Pancreas (tissue), 10 donors: ENCODE measurements at regions not wholly inside any gene's neighbourhood (a gene's known extent, or its start where the extent isn't known, plus 50 kb on each side); places are given as distances from the start of the nearest gene placed in this dataset.

ENCODE experiments used
- ATAC-seq, 4 donors: fragments of 200-7000 bp; cut with Tn5 transposase; one replicate each; pipeline versions ENCODE4 v1.8.0 to v1.9.1; 2020; ENCODE audit warnings: mild to moderate bottlenecking in 4 of 4, moderate library complexity in 4 of 4
- DNase-seq, 6 donors: peaks; one replicate each; pipeline ENCODE4 v3.0.0-alpha.2; 2020
- FAIRE-seq: peaks from 2 replicates; lab custom pipeline; 2012; peaks lifted over from hg19 to GRCh38; lab: Jason Lieb, UNC
- H3K27ac ChIP-seq, 4 donors: fragments of 200-600 bp; sonication (generic); 1 replicate in 3 of 4; 2 replicates in 1 of 4; pipeline versions ENCODE4 v1.5.0 to v1.8.0; 2020
- H3K27me3 ChIP-seq, 4 donors: fragments of 200-600 bp; one replicate each; pipeline ENCODE4 v1.8.0; 2021
- H3K36me3 ChIP-seq, 3 donors: fragments of 200-600 bp; sonication (generic) in 1 of 3; one replicate each; pipeline versions ENCODE4 v1.5.0 to v1.8.0; 2020 to 2021
- H3K4me1 ChIP-seq, 3 donors: fragments of 200-600 bp; one replicate each; pipeline ENCODE4 v1.8.0; 2021
- H3K4me3 ChIP-seq, 4 donors: fragments of 200-600 bp; sonication (generic) in 2 of 4; one replicate each; pipeline versions ENCODE4 v1.5.0 to v1.8.0; 2020 to 2021
- H3K9me3 ChIP-seq, 4 donors: fragments of 200-600 bp; one replicate each; pipeline ENCODE4 v1.8.0; 2021
- CTCF ChIP-seq, 4 donors: fragments of 200-600 bp; sonication (generic) in 3 of 4; IDR thresholded peaks; one replicate each; pipeline versions ENCODE4 v1.5.0 to v1.8.0; 2021; ENCODE audit warnings: antibody characterized with exemption in 4 of 4
- WGBS, 2 donors: extraction: QIAGEN DNeasy Blood & Tissue Kit; methylation state at CpG; one replicate each; pipeline ENCODE4 v1.1.7; 2013; 5-methylcytosine and 5-hydroxymethylcytosine counted together
- intact Hi-C, 3 donors: fragments of 100-400 bp; cut with DNase I; formaldehyde crosslinking; loops; one replicate each; pipeline versions ENCODE4 v1.11.1 to v1.14.2; 2022
- donor health status: healthy with polysubstance abuse.
- donor health status: DM: no; HTN: no; CAD: no; lungs with moderate emphysema.
- donor health status: DM: no; HTN: no; CAD: no.
- donor health status: control.
- donor health status: control.
- donor health status: Bipolar disorder and iron deficiency.
- donor health status: DM: yes; HTN: yes; CAD: no.
- donor health status: DM: no; HTN: no; CAD: no.
- donor health status: DM: no; HTN: no; CAD: no.
- donor health status: DM: yes; HTN: yes; CAD: no.

GRCh38 chr1:195580988-195581387, 1027.3 kb downstream of the KCNT2 start:
- no peak overlapping the region for H3K27ac ChIP-seq
- no peak for FAIRE-seq
- no peak overlapping the region for H3K4me3 ChIP-seq
- no peaks in the 10 kb centered on the region for H3K36me3 ChIP-seq
- intact Hi-C loops = no loop called here
- H3K9me3 ChIP-seq = no peaks in the 10 kb centered on the region
- H3K4me1 ChIP-seq = no peaks in the 10 kb centered on the region
- no peak for DNase-seq
- TF ChIP-seq CTCF (IDR thresholded peaks at IDR 0.05) = peak in 2 of 4 donors; percentile 10 to 11
- WGBS, 2 donors = 48 to 64% methylated on average over 2 of the region's 2 CpGs
- H3K27me3 ChIP-seq = no peaks in the 10 kb centered on the region
- no peak for ATAC-seq

- TF ChIP-seq CTCF (IDR thresholded peaks at IDR 0.05) = no peak
- no peak overlapping the region for H3K4me3 ChIP-seq
- intact Hi-C loops = no loop called here
- WGBS, 2 donors = 22 to 34% methylated on average over 2 of the region's 2 CpGs
- FAIRE-seq = no peak
- no peaks in the 10 kb centered on the region for H3K27me3 ChIP-seq
- no peaks in the 10 kb centered on the region for H3K9me3 ChIP-seq
- DNase-seq = no peak
- H3K4me1 ChIP-seq = no peaks in the 10 kb centered on the region
- no peaks in the 10 kb centered on the region for H3K36me3 ChIP-seq
- no peak for ATAC-seq
- no peak overlapping the region for H3K27ac ChIP-seq
Observed at GRCh38 chr1:195577748-195578147, 1030.5 kb downstream of the KCNT2 start.

GRCh38 chr1:195576641-195577040, 1031.6 kb downstream of the KCNT2 start:
- no peak overlapping the region for H3K4me3 ChIP-seq
- no peak overlapping the region for H3K27ac ChIP-seq
- FAIRE-seq (no peak), DNase-seq (no peak), ATAC-seq (no peak)
- intact Hi-C loops = no loop called here
- H3K9me3 ChIP-seq = no peaks in the 10 kb centered on the region
- H3K36me3 ChIP-seq = no peaks in the 10 kb centered on the region
- H3K27me3 ChIP-seq = no peaks in the 10 kb centered on the region
- TF ChIP-seq CTCF (IDR thresholded peaks at IDR 0.05) = no peak
- no peaks in the 10 kb centered on the region for H3K4me1 ChIP-seq

GRCh38 chr1:195574511-195574910, 1033.7 kb downstream of the KCNT2 start:
- no peak for TF ChIP-seq CTCF (IDR thresholded peaks at IDR 0.05)
- H3K27ac ChIP-seq = no peak overlapping the region
- no peaks in the 10 kb centered on the region for H3K36me3 ChIP-seq
- DNase-seq = no peak
- ATAC-seq = no peak
- intact Hi-C loops = no loop called here
- H3K27me3 ChIP-seq = no peaks in the 10 kb centered on the region
- no peaks in the 10 kb centered on the region for H3K9me3 ChIP-seq
- no peak overlapping the region for H3K4me3 ChIP-seq
- no peaks in the 10 kb centered on the region for H3K4me1 ChIP-seq
- no peak for FAIRE-seq

- no peak for DNase-seq
- intact Hi-C loops = no loop called here
- WGBS, 2 donors = 46 to 57% methylated on average over 3 of the region's 3 CpGs
- H3K9me3 ChIP-seq = no peaks in the 10 kb centered on the region
- H3K4me1 ChIP-seq = no peaks in the 10 kb centered on the region
- H3K36me3 ChIP-seq = no peaks in the 10 kb centered on the region
- no peak overlapping the region for H3K4me3 ChIP-seq
- ATAC-seq = no peak
- H3K27me3 ChIP-seq = no peaks in the 10 kb centered on the region
- no peak for FAIRE-seq
- H3K27ac ChIP-seq = no peak overlapping the region
- no peak for TF ChIP-seq CTCF (IDR thresholded peaks at IDR 0.05)
Observed at GRCh38 chr1:195569934-195570333, 1038.3 kb downstream of the KCNT2 start.
